Activated CD4-positive, alpha-beta T cell treated with anti-CD3 and anti-CD28 coated beads, Interleukin-2, amount 50 U/mL, for 1 hour (primary cell): ENCODE measurements at regions not wholly inside any gene's neighbourhood (a gene's known extent, or its start where the extent isn't known, plus 50 kb on each side); places are given as distances from the start of the nearest gene placed in this dataset.
"Not testable (repeated sequence)": the region's sequence is repeated elsewhere in the genome, so short reads cannot be mapped to it uniquely, and the experiment has no call there.

ENCODE experiments used
- DNase-seq: peaks from one replicate; pipeline ENCODE4 v3.0.0-alpha.2; 2020

- DNase-seq, result no peak
Measured at GRCh38 chr2:16351541-16351940, 314.1 kb downstream of the CYRIA start.

- no peak for DNase-seq
Measured at GRCh38 chr2:16351137-16351536, 314.5 kb downstream of the CYRIA start.

GRCh38 chr2:16350211-16350610 is 315.4 kb downstream of the CYRIA start:
- no peak for DNase-seq

GRCh38 chr2:16349811-16350210 is 315.8 kb downstream of the CYRIA start:
- no peak for DNase-seq

GRCh38 chr2:16348821-16349515 is 316.7 kb downstream of the CYRIA start:
- no peak for DNase-seq

- no peak for DNase-seq
Measured at GRCh38 chr2:16346671-16347070, 319.0 kb downstream of the CYRIA start.

GRCh38 chr2:16345231-16345630 is 320.4 kb downstream of the CYRIA start:
- not testable (repeated sequence) for DNase-seq

GRCh38 chr2:16339206-16339605 is 326.4 kb downstream of the CYRIA start:
- DNase-seq, result no peak

- no peak for DNase-seq
Measured at GRCh38 chr2:16338026-16338425, 327.6 kb downstream of the CYRIA start.

GRCh38 chr2:16336916-16337315 is 328.7 kb downstream of the CYRIA start:
- no peak for DNase-seq

GRCh38 chr2:16336491-16336890 is 329.1 kb downstream of the CYRIA start:
- no peak for DNase-seq

- DNase-seq, result no peak
Measured at GRCh38 chr2:16335947-16336346, 329.7 kb downstream of the CYRIA start.

GRCh38 chr2:16335604-16335930 is 330.1 kb downstream of the CYRIA start:
- DNase-seq, result no peak

GRCh38 chr2:16334886-16335603 is 330.6 kb downstream of the CYRIA start:
- DNase-seq, result no peak

GRCh38 chr2:16334366-16334765 is 331.3 kb downstream of the CYRIA start:
- DNase-seq, result no peak

- DNase-seq, result no peak
Measured at GRCh38 chr2:16333681-16334080, 332.0 kb downstream of the CYRIA start.

GRCh38 chr2:16332681-16333557 is 332.7 kb downstream of the CYRIA start:
- DNase-seq, result no peak

GRCh38 chr2:16331772-16332171 is 333.9 kb downstream of the CYRIA start:
- no peak for DNase-seq

- DNase-seq, result no peak
Measured at GRCh38 chr2:16330982-16331381, 334.7 kb downstream of the CYRIA start.

GRCh38 chr2:16330571-16330970 is 335.1 kb downstream of the CYRIA start:
- DNase-seq, result no peak

GRCh38 chr2:16330012-16330411 is 335.6 kb downstream of the CYRIA start:
- no peak for DNase-seq

GRCh38 chr2:16329421-16329820 is 336.2 kb downstream of the CYRIA start:
- no peak for DNase-seq

GRCh38 chr2:16328521-16329190 is 337.0 kb downstream of the CYRIA start:
- DNase-seq, result no peak
